ENCODE measurements at regions not wholly inside any gene's neighbourhood (a gene's known extent, or its start where the extent isn't known, plus 50 kb on each side); places are given as distances from the start of the nearest gene placed in this dataset.

GRCh38 chr10:123240250-123240649 is 86.0 kb downstream of the BUB3 start:
- TF ChIP-seq CTCF (IDR thresholded peaks at IDR 0.05; ENCODE audit: insufficient read depth, low read length, severe bottlenecking): no peak
- H3K27me3 ChIP-seq (ENCODE audit: control insufficient read depth, insufficient read depth, low read length): no peaks in the 10 kb centered on the region
- no peak for DNase-seq (ENCODE audit: low read depth)
- H3K36me3 ChIP-seq (ENCODE audit: control insufficient read depth, insufficient read depth, low read length): no peaks in the 10 kb centered on the region
- FAIRE-seq: no peak
- H3K4me3 ChIP-seq (ENCODE audit: low read depth, low read length): no peak overlapping the region

GRCh38 chr10:123240776-123241175 is 86.6 kb downstream of the BUB3 start:
- no peak for TF ChIP-seq CTCF (IDR thresholded peaks at IDR 0.05; ENCODE audit: insufficient read depth, low read length, severe bottlenecking)
- Histone ChIP-seq H3K4me3 (ENCODE audit: low read depth, low read length) (no peak overlapping the region), H3K36me3 (ENCODE audit: control insufficient read depth, insufficient read depth, low read length) (no peaks in the 10 kb centered on the region), H3K27me3 (ENCODE audit: control insufficient read depth, insufficient read depth, low read length) (no peaks in the 10 kb centered on the region)
- DNase-seq (ENCODE audit: low read depth) (no peak), FAIRE-seq (no peak)

GRCh38 chr10:123241391-123242141 is 87.4 kb downstream of the BUB3 start:
- Histone ChIP-seq H3K4me3 (ENCODE audit: low read depth, low read length) (no peak overlapping the region), H3K27me3 (ENCODE audit: control insufficient read depth, insufficient read depth, low read length) (no peaks in the 10 kb centered on the region), H3K36me3 (ENCODE audit: control insufficient read depth, insufficient read depth, low read length) (no peaks in the 10 kb centered on the region)
- no peak for FAIRE-seq
- no peak for TF ChIP-seq CTCF (IDR thresholded peaks at IDR 0.05; ENCODE audit: insufficient read depth, low read length, severe bottlenecking)
- DNase-seq (ENCODE audit: low read depth): peak; percentile 26

GRCh38 chr10:123244747-123245146 is 90.5 kb downstream of the BUB3 start:
- FAIRE-seq: peak; percentile 23
- Histone ChIP-seq H3K4me3 (ENCODE audit: low read depth, low read length) (no peak overlapping the region), H3K27me3 (ENCODE audit: control insufficient read depth, insufficient read depth, low read length) (no peaks in the 10 kb centered on the region), H3K36me3 (ENCODE audit: control insufficient read depth, insufficient read depth, low read length) (no peaks in the 10 kb centered on the region)
- no peak for DNase-seq (ENCODE audit: low read depth)
- no peak for TF ChIP-seq CTCF (IDR thresholded peaks at IDR 0.05; ENCODE audit: insufficient read depth, low read length, severe bottlenecking)

GRCh38 chr10:123245264-123245663 is 91.1 kb downstream of the BUB3 start:
- no peak overlapping the region for H3K4me3 ChIP-seq (ENCODE audit: low read depth, low read length)
- TF ChIP-seq CTCF (IDR thresholded peaks at IDR 0.05; ENCODE audit: insufficient read depth, low read length, severe bottlenecking): no peak
- no peak for DNase-seq (ENCODE audit: low read depth)
- no peaks in the 10 kb centered on the region for H3K27me3 ChIP-seq (ENCODE audit: control insufficient read depth, insufficient read depth, low read length)
- FAIRE-seq: no peak
- H3K36me3 ChIP-seq (ENCODE audit: control insufficient read depth, insufficient read depth, low read length): no peaks in the 10 kb centered on the region

- DNase-seq (ENCODE audit: low read depth) (no peak), FAIRE-seq (no peak)
- no peak for TF ChIP-seq CTCF (IDR thresholded peaks at IDR 0.05; ENCODE audit: insufficient read depth, low read length, severe bottlenecking)
- no peaks in the 10 kb centered on the region for H3K36me3 ChIP-seq (ENCODE audit: control insufficient read depth, insufficient read depth, low read length)
- H3K4me3 ChIP-seq (ENCODE audit: low read depth, low read length): no peak overlapping the region
- no peaks in the 10 kb centered on the region for H3K27me3 ChIP-seq (ENCODE audit: control insufficient read depth, insufficient read depth, low read length)
Observed at GRCh38 chr10:123249894-123250293, 95.7 kb downstream of the BUB3 start.
